GF-D8 (cell line): ENCODE measurements at regions not wholly inside any gene's neighbourhood (a gene's known extent, or its start where the extent isn't known, plus 50 kb on each side); places are given as distances from the start of the nearest gene placed in this dataset.
"Not testable (repeated sequence)": the region's sequence is repeated elsewhere in the genome, so short reads cannot be mapped to it uniquely, and the experiment has no call there.

Source experiments
- DNase-seq: peaks from one replicate; lab custom pipeline; 2025; lab: John Stamatoyannopoulos, UW

GRCh38 chr7:142568435-142569097 lies 180.7 kb upstream of the PRSS1 start:
- no peak for DNase-seq

DNA sequence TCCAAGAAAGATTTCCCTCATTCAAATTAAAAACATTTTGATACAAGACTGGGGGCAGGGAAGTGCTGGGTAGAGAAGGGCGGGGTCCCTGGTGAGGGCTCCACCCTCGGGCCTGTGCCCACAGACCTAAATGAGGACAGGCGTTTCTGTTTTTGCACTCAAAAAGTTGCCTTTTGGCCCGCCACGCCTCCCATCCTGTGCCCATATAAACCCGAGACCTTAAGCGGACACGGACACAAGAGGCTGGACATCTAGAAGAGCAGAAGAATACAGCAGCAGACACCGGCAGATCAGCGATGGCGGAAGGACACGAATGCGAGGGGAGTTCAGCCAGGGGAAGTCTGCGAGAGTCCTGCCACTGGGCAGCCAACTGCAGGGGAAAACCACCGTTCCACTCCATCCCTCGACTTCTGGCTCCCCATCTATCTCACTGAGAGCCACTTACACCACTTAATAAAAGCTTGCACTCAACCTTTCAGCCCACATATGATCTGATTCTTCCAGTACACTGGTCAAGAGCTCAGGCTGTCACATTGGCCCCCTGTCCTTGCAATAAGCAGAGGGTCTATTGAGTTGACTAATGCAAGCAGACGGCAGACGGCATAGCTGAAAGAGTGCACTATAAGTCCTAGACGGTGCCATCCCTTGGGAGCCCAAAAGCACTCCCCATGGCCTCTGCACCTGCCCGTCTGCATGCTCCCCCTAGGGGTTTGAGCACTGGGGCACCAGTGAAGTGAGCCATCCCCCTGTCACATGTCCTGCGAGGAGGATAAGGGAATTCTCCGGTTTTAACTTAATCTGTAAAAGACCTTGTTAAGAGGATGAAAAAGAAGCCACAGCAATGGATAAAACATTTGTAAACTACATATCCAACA lies 181.8 kb upstream of the PRSS1 start:
- DNase-seq, result no peak

- DNase-seq, result no peak
These were observed 183.0 kb upstream of the PRSS1 start for GRCh38 chr7:142566271-142566670.

DNA sequence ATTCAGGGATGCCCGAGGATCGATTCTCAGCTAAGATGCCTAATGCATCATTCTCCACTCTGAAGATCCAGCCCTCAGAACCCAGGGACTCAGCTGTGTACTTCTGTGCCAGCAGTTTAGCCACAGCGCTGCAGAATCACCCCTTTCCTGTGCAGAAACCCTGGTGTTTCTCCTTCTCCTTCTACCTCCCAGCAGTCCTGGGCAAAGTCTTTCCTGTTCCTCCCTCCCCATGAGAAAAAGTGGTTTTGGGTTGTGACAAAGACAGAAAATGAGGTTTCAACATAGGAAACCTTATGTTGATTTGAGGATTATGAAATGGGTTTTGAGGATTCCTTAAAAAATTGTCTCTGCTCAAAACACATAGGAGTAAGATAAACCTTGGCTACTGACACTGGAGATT lies 185.1 kb upstream of the PRSS1 start:
- DNase-seq, result peak; percentile 77

GRCh38 chr7:142563470-142563869 lies 185.8 kb upstream of the PRSS1 start:
- no peak for DNase-seq

- DNase-seq, result no peak
These were observed 186.6 kb upstream of the PRSS1 start for GRCh38 chr7:142562688-142563087.

DNA sequence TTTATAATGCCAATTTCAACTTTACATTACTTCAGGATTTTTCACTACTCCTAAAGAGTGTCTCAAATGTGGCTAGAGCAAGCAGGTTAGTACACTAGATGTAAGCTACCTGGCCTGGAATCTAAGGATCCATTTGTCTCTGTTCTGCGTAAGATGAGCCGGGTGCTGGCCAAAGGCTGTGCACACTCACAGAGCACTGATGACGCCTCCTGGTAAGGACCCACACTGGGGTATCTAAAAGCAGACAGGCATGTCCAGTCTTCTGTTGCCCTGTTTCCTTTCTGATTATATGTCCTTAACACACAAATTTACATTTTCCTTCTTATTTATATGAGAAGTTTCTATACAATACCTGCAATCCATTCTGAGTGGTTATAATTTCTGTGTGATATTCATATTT lies 187.9 kb upstream of the PRSS1 start:
- DNase-seq, result not testable (repeated sequence)

DNA sequence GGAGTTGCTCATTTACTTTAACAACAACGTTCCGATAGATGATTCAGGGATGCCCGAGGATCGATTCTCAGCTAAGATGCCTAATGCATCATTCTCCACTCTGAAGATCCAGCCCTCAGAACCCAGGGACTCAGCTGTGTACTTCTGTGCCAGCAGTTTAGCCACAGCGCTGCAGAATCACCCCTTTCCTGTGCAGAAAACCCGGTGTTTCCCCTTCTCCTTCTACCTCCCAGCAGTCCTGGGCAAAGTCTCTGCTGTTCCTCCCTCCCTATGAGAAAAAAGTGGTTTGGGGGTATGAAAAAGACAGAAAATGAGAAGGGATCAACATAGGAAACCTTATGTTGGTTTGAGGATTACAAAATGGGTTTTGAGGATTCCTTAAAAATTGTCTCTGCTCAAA lies 188.5 kb upstream of the PRSS1 start:
- DNase-seq, result not testable (repeated sequence)

GRCh38 chr7:142560166-142560565 lies 189.1 kb upstream of the PRSS1 start:
- no peak for DNase-seq

GRCh38 chr7:142557971-142558582 lies 191.2 kb upstream of the PRSS1 start:
- no peak for DNase-seq

DNA sequence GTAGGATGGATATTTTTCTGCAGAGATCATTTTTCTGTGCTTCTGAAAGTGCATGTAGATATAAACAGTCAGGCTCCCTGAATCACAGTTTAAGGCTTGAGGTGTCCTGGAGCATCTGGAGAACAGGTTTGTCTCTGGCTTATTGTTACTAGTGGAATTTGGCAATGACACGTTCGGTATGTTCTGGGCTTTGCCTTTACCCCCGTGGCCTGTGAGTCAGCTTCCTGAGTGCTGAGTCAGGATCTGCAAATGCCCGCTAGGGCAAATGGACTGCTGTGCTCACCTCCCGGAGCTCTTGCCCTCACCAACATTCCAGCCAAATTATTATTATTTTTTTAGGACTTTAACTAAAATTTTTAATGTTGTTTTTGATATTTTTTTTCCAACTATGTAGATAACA lies 192.5 kb upstream of the PRSS1 start:
- peak; percentile 18 for DNase-seq

DNA sequence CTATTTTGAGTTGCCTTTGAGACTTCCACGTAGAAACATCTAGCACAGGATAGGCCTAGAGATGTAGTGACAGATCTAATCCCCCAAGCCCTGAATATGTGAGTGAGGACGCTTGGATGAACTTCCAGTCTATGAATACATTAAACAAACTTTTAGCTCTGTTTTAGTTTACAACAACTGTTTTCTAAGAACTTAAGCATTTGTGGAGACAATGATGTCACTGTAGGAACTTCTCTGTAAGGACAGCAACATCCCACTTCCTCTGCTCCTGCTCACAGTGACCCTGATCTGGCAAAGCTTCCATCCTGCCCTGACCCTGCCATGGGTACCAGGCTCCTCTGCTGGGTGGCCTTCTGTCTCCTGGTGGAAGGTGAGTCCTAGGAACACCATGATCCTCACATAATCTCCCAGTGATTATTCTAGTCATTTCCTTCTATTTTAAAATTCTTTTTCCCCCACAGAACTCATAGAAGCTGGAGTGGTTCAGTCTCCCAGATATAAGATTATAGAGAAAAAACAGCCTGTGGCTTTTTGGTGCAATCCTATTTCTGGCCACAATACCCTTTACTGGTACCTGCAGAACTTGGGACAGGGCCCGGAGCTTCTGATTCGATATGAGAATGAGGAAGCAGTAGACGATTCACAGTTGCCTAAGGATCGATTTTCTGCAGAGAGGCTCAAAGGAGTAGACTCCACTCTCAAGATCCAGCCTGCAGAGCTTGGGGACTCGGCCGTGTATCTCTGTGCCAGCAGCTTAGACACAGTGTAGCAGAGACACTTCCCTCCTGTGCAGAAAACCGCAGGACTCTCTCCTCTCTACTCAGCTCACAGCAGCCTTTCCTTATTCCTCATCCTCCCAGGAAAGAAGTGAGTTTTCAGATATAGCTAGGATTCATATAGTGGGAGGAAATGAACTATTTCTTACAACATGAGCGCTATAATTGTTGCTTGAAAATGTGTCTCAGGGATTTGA lies 194.4 kb upstream of the PRSS1 start:
- DNase-seq, result no peak

DNA sequence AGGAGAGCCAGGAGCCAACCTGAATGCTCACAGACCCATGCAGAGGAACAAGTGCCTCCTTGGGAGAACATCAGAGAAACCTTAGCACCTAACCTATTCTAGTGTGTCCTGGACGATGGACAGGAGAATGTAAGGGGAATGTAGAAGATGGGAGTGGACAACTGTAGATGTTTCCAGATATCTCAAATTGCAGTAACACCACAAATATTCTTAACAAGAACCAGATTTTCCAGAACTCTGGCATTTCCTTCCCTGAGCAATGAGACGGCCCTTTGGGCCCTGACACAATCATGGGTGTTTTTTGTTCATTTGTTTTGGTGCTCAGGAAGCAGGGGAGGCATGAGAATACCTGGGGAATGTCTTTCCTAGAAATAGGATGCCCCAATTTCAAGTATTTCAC lies 196.1 kb upstream of the PRSS1 start:
- no peak for DNase-seq

- DNase-seq, result no peak
These were observed 200.3 kb upstream of the PRSS1 start for GRCh38 chr7:142548978-142549377.

DNA sequence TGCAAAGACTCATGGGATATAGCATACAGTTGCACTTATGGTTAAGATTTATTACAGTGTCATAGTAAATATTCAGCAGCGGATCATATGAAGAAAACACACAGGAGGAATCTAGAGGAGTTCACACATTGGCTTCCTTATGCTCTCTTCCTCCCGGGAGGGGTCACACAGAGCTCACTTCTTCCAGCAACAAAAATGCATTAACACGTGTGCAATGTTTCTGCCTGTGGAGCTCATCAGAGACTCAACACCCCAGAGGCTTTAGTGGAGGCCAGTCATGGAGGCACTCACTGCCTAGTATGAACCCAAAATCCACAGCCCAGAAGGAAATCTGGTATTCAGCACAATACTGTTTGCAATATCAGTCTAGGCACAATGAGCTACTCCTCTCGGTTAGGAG lies 202.8 kb upstream of the PRSS1 start:
- DNase-seq, result no peak

DNA sequence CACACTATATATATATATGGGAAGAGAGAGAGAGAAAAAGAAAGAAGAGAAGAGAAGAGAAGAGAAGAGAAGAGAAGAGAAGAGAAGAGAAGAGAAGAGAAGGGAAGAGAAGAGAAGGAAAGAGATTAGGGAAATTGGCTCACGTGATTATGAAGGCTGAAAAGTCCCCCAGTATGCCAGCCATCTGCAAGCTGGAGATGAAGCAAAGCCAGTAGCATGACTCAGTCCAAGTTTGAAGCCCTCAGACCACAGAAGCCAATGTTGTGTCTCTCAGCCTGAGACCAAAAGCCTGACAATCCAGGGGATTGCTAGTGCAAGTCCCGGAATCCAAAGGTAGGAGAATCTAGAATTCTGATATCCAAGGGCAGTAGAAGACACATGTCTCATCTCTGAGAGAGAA lies 206.3 kb upstream of the PRSS1 start:
- no peak for DNase-seq

- DNase-seq, result no peak
These were observed 207.2 kb upstream of the PRSS1 start for GRCh38 chr7:142542105-142542504.

- DNase-seq, result no peak
These were observed 208.9 kb upstream of the PRSS1 start for GRCh38 chr7:142540371-142540770.

GRCh38 chr7:142539901-142540300 lies 209.4 kb upstream of the PRSS1 start:
- no peak for DNase-seq

DNA sequence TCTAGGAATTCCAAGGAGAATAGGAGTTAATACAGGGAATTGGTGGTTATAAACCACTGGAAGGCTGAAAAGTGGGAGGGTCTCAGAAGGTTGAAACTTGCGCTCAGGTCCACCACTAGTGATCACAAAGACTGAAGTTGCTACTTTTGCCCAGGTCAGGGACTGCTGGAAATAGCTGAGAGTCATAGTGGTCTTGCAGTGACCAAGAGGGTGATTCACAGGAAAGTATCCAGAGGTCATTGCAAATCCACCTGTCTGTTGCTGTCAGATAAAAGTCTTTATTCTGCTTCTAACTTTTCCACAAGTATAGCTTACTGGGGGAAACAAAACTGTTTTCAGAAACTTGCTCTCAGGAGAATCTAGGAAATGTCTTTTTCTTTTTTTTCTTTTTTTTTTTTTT lies 211.5 kb upstream of the PRSS1 start:
- DNase-seq, result no peak

GRCh38 chr7:142535123-142535779 lies 214.0 kb upstream of the PRSS1 start:
- DNase-seq, result no peak
